Liver (tissue), 3 donors: ENCODE measurements at regions not wholly inside any gene's neighbourhood (a gene's known extent, or its start where the extent isn't known, plus 50 kb on each side); places are given as distances from the start of the nearest gene placed in this dataset.
"Not testable (repeated sequence)": the region's sequence is repeated elsewhere in the genome, so short reads cannot be mapped to it uniquely, and the experiment has no call there.

Experiments used
- ATF3 ChIP-seq: IDR thresholded peaks from 2 replicates; pipeline ENCODE4 v1.6.1; 2016; ENCODE audit warnings: antibody characterized with exemption
- CTCF ChIP-seq: fragments of 150-350 bp; IDR thresholded peaks from 2 replicates; pipeline ENCODE4 v1.5.1; 2017; ENCODE audit warnings: improper control_type of control experiment, low read depth, low read length; ENCODE audit not compliant: missing input control
- EGR1 ChIP-seq, 2 donors: IDR thresholded peaks; 2 replicates each; pipeline ENCODE4 v1.6.1; 2016 to 2018; ENCODE audit warnings: antibody characterized with exemption in 2 of 2, low read depth in 2 of 2
- HNF4G ChIP-seq: IDR thresholded peaks from 2 replicates; pipeline ENCODE4 v1.6.1; 2016; ENCODE audit warnings: antibody characterized with exemption
- JUND ChIP-seq, 2 donors: IDR thresholded peaks; 2 replicates each; pipeline ENCODE4 v1.6.1; 2016; ENCODE audit warnings: antibody characterized with exemption in 2 of 2
- RAD21 ChIP-seq, 2 donors: IDR thresholded peaks; 2 replicates each; pipeline ENCODE4 v1.6.1; 2016; ENCODE audit warnings: antibody characterized with exemption in 2 of 2, mild to moderate bottlenecking in 2 of 2
- REST ChIP-seq: IDR thresholded peaks from 2 replicates; pipeline ENCODE4 v1.6.1; 2016; ENCODE audit warnings: antibody characterized with exemption, mild to moderate bottlenecking
- RXRA ChIP-seq, 2 donors: IDR thresholded peaks; 2 replicates each; pipeline ENCODE4 v1.6.1; 2017 to 2018; ENCODE audit warnings: antibody characterized with exemption in 2 of 2, mild to moderate bottlenecking in 1 of 2
- SP1 ChIP-seq: IDR thresholded peaks from 2 replicates; pipeline ENCODE4 v1.6.1; 2018; ENCODE audit warnings: antibody characterized with exemption, mild to moderate bottlenecking
- TAF1 ChIP-seq: conservative IDR thresholded peaks from 2 replicates; pipeline ENCODE4 v1.6.1; 2016; ENCODE audit warnings: antibody characterized with exemption, mild to moderate bottlenecking
- YY1 ChIP-seq: IDR thresholded peaks from 2 replicates; pipeline ENCODE4 v1.6.1; 2016; ENCODE audit warnings: antibody characterized with exemption, mild to moderate bottlenecking
- TF ChIP-seq, protein P1 (sequence below): IDR thresholded peaks from 2 replicates; pipeline ENCODE4 v1.6.1; 2016; ENCODE audit warnings: antibody characterized with exemption
- donor health status: healthy.
- donor health status: healthy.

- TF ChIP-seq REST; YY1; CTCF; RAD21 (IDR thresholded peaks at IDR 0.05); EGR1 (IDR thresholded peaks at IDR 0.05; ENCODE audit: low read depth in 2 of 2); TAF1; JUND (IDR thresholded peaks at IDR 0.05); SP1; RXRA (IDR thresholded peaks at IDR 0.05); ATF3; HNF4G: not testable (repeated sequence)
- TF ChIP-seq, protein P1, sequence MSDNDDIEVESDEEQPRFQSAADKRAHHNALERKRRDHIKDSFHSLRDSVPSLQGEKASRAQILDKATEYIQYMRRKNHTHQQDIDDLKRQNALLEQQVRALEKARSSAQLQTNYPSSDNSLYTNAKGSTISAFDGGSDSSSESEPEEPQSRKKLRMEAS, result not testable (repeated sequence)
Measured at GRCh38 chr9:40196803-40197202, 841.3 kb downstream of the SPATA31A1 start.
